ENCODE measurements at regions not wholly inside any gene's neighbourhood (a gene's known extent, or its start where the extent isn't known, plus 50 kb on each side); places are given as distances from the start of the nearest gene placed in this dataset.

- DNase-seq, result no peak
- WGBS, 3 donors, result 15 to 36% (median 26%) methylated on average over 1 of the region's 1 CpG
- Histone ChIP-seq H3K4me1 (ENCODE audit: insufficient read depth) (no peaks in the 10 kb centered on the region), H3K36me3 (no peaks in the 10 kb centered on the region), H3K9me3 (no peaks in the 10 kb centered on the region), H3K27ac (no peak overlapping the region), H3K27me3 (no peaks in the 10 kb centered on the region), H3K4me3 (no peak overlapping the region)
- no peak for TF ChIP-seq POLR2A (IDR thresholded peaks at IDR 0.05)
- no peak for TF ChIP-seq EP300 (IDR thresholded peaks at IDR 0.05)
- no peak for TF ChIP-seq CTCF (IDR thresholded peaks at IDR 0.05)
- intact Hi-C loops (cut with DNase I), result no loop called here
These were observed 473.4 kb upstream of the PAPPA start for GRCh38 chr9:115680231-115680630.

- TF ChIP-seq EP300 (IDR thresholded peaks at IDR 0.05) (no peak), POLR2A (IDR thresholded peaks at IDR 0.05) (no peak), CTCF (IDR thresholded peaks at IDR 0.05) (no peak)
- intact Hi-C loops (cut with DNase I), result no loop called here
- Histone ChIP-seq H3K4me3 (no peak overlapping the region), H3K36me3 (no peaks in the 10 kb centered on the region), H3K27me3 (no peaks in the 10 kb centered on the region), H3K27ac (no peak overlapping the region), H3K9me3 (no peaks in the 10 kb centered on the region), H3K4me1 (ENCODE audit: insufficient read depth) (no peaks in the 10 kb centered on the region)
- 10 to 24% (median 14%) methylated on average over 3 of the region's 3 CpGs for WGBS, 3 donors
- no peak for DNase-seq
These were observed 472.0 kb upstream of the PAPPA start for GRCh38 chr9:115681585-115681984.

DNA sequence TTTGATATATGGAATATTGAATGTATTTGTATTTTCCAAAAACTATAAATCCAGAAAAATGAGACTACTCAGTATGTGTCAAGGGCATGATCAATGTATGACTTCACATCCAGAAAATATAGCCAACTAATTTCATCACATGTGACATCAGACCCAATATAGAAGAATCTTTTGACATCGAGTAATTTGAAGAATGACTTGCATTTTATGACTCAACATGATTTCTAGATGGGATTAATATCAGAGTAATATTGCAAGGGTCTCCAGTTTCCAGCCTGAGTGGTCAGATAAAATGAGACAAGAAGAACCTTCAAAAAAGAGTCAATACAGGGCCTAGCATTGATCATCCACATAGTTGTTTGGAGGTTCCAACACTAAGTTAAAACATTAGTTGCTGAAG lies 467.5 kb upstream of the PAPPA start:
- Histone ChIP-seq H3K4me3 (no peak overlapping the region), H3K9me3 (no peaks in the 10 kb centered on the region), H3K27me3 (no peaks in the 10 kb centered on the region), H3K27ac (no peak overlapping the region), H3K4me1 (ENCODE audit: insufficient read depth) (no peaks in the 10 kb centered on the region), H3K36me3 (no peaks in the 10 kb centered on the region)
- intact Hi-C loops (cut with DNase I), result no loop called here
- TF ChIP-seq CTCF (IDR thresholded peaks at IDR 0.05) (no peak), POLR2A (IDR thresholded peaks at IDR 0.05) (no peak), EP300 (IDR thresholded peaks at IDR 0.05) (no peak)
- WGBS, 3 donors, result 80 to 96% (median 93%) methylated on average over 1 of the region's 1 CpG
- no peak for DNase-seq

GRCh38 chr9:115687356-115687755 lies 466.2 kb upstream of the PAPPA start:
- H3K27me3 ChIP-seq, result no peaks in the 10 kb centered on the region
- H3K27ac ChIP-seq, result no peak overlapping the region
- H3K9me3 ChIP-seq, result no peaks in the 10 kb centered on the region
- WGBS, 3 donors, result 71 to 81% (median 76%) methylated on average over 3 of the region's 3 CpGs
- intact Hi-C loops (cut with DNase I), result no loop called here
- TF ChIP-seq CTCF (IDR thresholded peaks at IDR 0.05) (no peak), POLR2A (IDR thresholded peaks at IDR 0.05) (no peak)
- DNase-seq, result no peak
- no peaks in the 10 kb centered on the region for H3K4me1 ChIP-seq (ENCODE audit: insufficient read depth)
- no peak overlapping the region for H3K4me3 ChIP-seq
- H3K36me3 ChIP-seq, result no peaks in the 10 kb centered on the region

GRCh38 chr9:115689331-115689730 lies 464.3 kb upstream of the PAPPA start:
- TF ChIP-seq POLR2A (IDR thresholded peaks at IDR 0.05) (no peak), EP300 (IDR thresholded peaks at IDR 0.05) (no peak), CTCF (IDR thresholded peaks at IDR 0.05) (no peak)
- Histone ChIP-seq H3K27me3 (no peaks in the 10 kb centered on the region), H3K36me3 (no peaks in the 10 kb centered on the region), H3K27ac (no peak overlapping the region), H3K4me1 (ENCODE audit: insufficient read depth) (no peaks in the 10 kb centered on the region), H3K4me3 (no peak overlapping the region), H3K9me3 (no peaks in the 10 kb centered on the region)
- no peak for DNase-seq
- 34 to 54% (median 36%) methylated on average over 1 of the region's 1 CpG for WGBS, 3 donors
- intact Hi-C loops (cut with DNase I), result no loop called here
